Stimulated activated effector memory CD8-positive, alpha-beta T cell treated with anti-CD3 and anti-CD28 coated beads, Interleukin-12 subunit alpha, Interleukin-12 subunit beta, amount 100 ng/mL, for 72 hours (primary cell): ENCODE measurements at regions not wholly inside any gene's neighbourhood (a gene's known extent, or its start where the extent isn't known, plus 50 kb on each side); places are given as distances from the start of the nearest gene placed in this dataset.
"Not testable (repeated sequence)": the region's sequence is repeated elsewhere in the genome, so short reads cannot be mapped to it uniquely, and the experiment has no call there.

Experiments
- ATAC-seq: fragments of 150-1000 bp; cut with Tn5 transposase; 2 replicates; pipeline ENCODE4 v1.10.0; 2021
- DNase-seq, 2 donors: peaks; one replicate each; pipeline ENCODE4 v3.0.0; 2021 to 2022; ENCODE audit warnings: low spot score in 2 of 2
- H3K27ac Mint-ChIP-seq: one replicate; pipeline ENCODE4 v1.8.0; 2022; ENCODE audit warnings: mild to moderate bottlenecking, mixed read lengths
- H3K36me3 Mint-ChIP-seq: one replicate; pipeline ENCODE4 v1.8.0; 2022; ENCODE audit warnings: mild to moderate bottlenecking, mixed read lengths
- H3K4me1 Mint-ChIP-seq: one replicate; pipeline ENCODE4 v1.8.0; 2022; ENCODE audit warnings: mixed read lengths
- H3K4me3 Mint-ChIP-seq: one replicate; pipeline ENCODE4 v1.8.0; 2022; ENCODE audit warnings: mild to moderate bottlenecking, mixed read lengths
- H3K9me3 Mint-ChIP-seq: one replicate; pipeline ENCODE4 v1.8.0; 2022; ENCODE audit warnings: mixed read lengths

DNA sequence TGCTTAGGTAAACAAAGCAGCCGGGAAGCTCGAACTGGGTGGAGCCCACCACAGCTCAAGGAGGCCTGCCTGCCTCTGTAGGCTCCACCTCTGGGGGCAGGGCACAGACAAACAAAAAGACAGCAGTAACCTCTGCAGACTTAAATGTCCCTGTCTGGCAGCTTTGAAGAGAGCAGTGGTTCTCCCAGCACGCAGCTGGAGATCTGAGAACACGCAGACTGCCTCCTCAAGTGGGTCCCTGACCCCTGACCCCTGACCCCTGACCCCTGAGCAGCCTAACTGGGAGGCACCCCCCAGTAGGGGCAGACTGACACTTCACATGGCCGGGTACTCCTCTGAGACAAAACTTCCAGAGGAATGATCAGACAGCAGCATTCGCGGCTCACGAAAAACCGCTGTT, 214.6 kb upstream of the STS start:
- not testable (repeated sequence) for H3K4me1 Mint-ChIP-seq, DNase-seq, H3K9me3 Mint-ChIP-seq, H3K36me3 Mint-ChIP-seq, ATAC-seq, H3K4me3 Mint-ChIP-seq, H3K27ac Mint-ChIP-seq

DNA sequence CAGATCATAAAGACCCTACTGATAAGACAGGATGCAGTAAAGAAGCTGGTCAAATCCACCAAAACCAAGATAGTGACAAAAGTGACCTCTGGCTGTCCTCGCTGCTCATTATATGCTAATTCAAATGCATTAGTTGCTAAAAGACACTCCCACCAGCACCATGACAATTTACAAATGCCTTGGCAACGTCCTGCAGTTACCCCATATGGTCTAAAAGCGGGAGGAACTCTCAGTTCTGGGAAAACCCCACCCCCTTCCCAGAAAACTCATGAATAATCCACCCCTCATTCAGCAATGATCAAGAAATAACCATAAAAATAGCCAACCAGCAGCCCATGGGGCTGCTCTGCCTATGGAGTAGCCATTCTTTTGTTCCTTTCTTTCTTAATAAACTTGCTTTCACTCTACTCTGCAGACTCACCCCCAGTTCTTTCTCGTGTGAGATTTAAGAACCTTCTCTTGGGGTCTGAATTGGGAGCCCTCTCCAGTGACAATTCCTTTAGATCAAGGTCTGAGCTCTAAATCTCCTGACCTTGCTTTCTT, 217.1 kb upstream of the STS start:
- Mint-ChIP-seq H3K36me3 (no peaks in the 10 kb centered on the region), H3K4me3 (no peak overlapping the region), H3K4me1 (no peaks in the 10 kb centered on the region), H3K27ac (no peak overlapping the region), H3K9me3 (no peaks in the 10 kb centered on the region)
- no peak for DNase-seq
- no peak for ATAC-seq

DNA sequence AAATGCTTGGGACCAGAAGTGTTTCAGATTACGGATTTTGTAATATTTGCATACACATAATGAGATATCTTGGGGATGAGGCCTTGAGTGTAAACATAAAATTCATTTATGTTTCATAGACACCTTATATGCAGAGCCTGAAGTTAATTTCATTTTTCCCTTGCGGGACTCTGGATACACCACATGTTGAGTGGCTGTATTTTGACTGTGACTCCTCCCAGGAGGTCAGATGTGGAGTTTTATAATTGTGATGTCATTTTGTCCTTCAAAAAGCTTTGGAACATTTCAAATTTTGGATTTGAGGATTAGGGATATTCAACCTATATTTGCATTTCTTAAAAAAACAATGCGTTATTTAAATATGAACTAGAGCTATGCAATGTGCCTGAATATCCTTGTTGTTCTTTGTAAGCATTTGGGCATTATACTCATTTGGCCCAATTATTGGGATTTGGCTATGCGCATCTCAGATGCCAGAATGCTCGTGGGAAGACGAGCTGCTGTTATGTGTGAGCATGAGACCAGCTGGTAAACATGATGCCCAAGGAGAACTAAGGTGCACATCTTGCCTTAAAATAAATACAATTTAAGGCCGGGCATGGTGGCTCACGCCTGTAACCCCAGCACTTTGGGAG, 223.0 kb upstream of the STS start:
- no peak for ATAC-seq

DNA sequence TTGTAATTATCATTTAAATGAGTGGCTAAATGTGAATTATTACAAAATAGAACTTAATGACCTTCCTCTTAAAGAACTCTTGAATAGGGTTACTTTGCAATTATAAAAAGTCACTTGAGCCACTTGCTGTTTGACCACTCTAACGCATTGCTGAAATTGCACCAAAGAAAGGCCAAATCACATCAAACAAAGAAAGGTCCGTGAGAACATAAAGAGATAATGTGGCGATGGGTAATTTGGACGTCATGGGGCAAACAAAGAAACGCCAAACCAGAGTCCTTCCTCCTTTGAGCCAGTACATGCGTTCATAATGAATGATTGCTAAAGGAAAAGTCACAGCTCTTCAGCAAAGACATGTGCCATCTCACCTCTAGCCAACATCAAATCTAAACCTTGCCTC, 229.8 kb upstream of the STS start:
- H3K36me3 Mint-ChIP-seq, result no peaks in the 10 kb centered on the region
- no peak for ATAC-seq
- DNase-seq, result no peak
- H3K4me3 Mint-ChIP-seq, result no peak overlapping the region
- no peak overlapping the region for H3K27ac Mint-ChIP-seq
- H3K4me1 Mint-ChIP-seq, result no peaks in the 10 kb centered on the region
- no peaks in the 10 kb centered on the region for H3K9me3 Mint-ChIP-seq

More for the DNA sequence above, 223.0 kb upstream of the STS start:
- H3K4me3 Mint-ChIP-seq, result no peak overlapping the region
- no peak overlapping the region for H3K27ac Mint-ChIP-seq
- DNase-seq, result no peak
- no peaks in the 10 kb centered on the region for H3K4me1 Mint-ChIP-seq
- no peaks in the 10 kb centered on the region for H3K36me3 Mint-ChIP-seq
- no peaks in the 10 kb centered on the region for H3K9me3 Mint-ChIP-seq

DNA sequence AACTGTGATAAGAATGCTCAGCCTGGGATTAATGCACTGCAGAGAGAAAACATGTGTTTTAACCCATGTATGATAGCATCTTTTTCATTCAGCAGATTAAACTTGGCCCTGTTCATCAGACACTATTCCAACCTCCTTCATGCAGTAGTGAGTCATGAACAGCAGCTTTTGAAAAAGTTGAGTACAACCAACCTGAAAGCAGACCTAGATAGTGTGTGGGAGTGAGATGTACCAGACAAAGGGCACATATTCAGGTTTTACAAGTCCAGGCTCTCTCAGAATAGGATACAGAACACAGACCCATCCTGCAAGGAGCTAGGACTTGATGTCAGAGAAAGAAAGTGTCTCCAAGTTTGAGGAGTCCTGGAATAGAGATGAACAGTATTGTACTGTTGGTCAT, 237.3 kb upstream of the STS start:
- ATAC-seq (no peak), DNase-seq (no peak)
- H3K9me3 Mint-ChIP-seq, result no peaks in the 10 kb centered on the region
- H3K4me1 Mint-ChIP-seq, result no peaks in the 10 kb centered on the region
- H3K4me3 Mint-ChIP-seq, result no peak overlapping the region
- no peaks in the 10 kb centered on the region for H3K36me3 Mint-ChIP-seq
- H3K27ac Mint-ChIP-seq, result no peak overlapping the region

DNA sequence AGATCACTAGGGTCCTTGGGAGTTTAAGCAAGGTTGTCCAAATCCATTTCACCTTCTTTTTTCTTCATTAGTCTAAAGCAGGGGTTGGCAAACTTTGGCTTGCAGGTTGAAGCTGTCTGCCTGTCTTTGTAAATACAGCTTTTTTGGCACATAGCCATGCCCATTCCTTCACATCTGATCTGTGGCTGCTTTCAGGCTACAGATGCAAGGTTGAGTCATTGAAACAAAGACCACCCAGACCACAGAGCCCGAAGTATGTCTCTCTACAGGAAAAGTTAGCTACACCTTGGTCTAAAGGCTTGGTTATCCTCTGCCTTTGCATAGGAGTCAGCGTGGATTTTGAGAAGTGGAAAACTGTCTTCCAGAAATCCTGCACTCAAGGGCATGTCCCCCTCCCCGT, 238.1 kb upstream of the STS start:
- no peaks in the 10 kb centered on the region for H3K36me3 Mint-ChIP-seq
- no peaks in the 10 kb centered on the region for H3K4me1 Mint-ChIP-seq
- ATAC-seq, result no peak
- H3K27ac Mint-ChIP-seq, result no peak overlapping the region
- no peak overlapping the region for H3K4me3 Mint-ChIP-seq
- no peak for DNase-seq
- H3K9me3 Mint-ChIP-seq, result no peaks in the 10 kb centered on the region

DNA sequence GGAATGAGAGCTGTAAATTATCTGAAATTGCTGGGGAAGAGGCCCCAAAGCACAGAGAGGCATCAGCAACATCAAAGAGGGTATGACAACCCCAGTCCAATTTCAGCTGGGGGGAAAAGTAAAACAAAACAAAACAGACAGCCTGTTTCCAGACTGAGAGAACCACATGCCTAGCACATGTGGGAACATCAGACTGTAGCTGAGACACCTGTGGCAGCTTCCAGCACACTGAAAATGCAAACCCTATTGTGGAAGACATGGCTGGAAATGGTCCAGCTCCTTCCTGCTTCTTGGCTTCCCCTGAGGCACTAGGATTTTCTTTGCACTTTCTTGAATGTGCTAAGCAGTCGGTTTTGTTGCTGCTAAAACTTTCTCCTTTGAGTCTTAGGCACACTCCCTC, 240.9 kb upstream of the STS start:
- Mint-ChIP-seq H3K4me1 (no peaks in the 10 kb centered on the region), H3K4me3 (no peak overlapping the region), H3K9me3 (no peaks in the 10 kb centered on the region), H3K36me3 (no peaks in the 10 kb centered on the region), H3K27ac (no peak overlapping the region)
- DNase-seq, result no peak
- ATAC-seq, result no peak

DNA sequence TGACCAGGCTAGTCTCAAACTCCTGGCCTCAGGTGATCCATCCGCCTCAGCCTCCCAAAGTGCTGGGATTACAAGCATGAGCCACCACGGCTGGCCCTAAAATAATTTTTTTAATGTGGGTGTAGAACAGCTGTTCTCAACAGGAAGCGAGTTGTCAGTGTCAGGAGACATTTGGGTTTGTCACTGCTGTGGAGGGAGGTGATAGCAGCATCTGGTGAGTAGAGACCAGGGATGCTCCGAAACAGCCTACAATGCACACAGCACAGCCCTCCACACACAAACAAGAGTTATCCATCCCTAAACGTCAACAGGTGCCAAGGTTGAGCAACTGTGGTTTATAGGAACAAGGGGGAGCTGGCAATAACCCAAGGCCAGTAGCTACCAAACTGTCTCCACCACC, 243.4 kb upstream of the STS start:
- H3K9me3 Mint-ChIP-seq, result no peaks in the 10 kb centered on the region
- H3K36me3 Mint-ChIP-seq, result no peaks in the 10 kb centered on the region
- H3K4me3 Mint-ChIP-seq, result no peak overlapping the region
- no peaks in the 10 kb centered on the region for H3K4me1 Mint-ChIP-seq
- H3K27ac Mint-ChIP-seq, result no peak overlapping the region
- no peak for DNase-seq
- no peak for ATAC-seq

DNA sequence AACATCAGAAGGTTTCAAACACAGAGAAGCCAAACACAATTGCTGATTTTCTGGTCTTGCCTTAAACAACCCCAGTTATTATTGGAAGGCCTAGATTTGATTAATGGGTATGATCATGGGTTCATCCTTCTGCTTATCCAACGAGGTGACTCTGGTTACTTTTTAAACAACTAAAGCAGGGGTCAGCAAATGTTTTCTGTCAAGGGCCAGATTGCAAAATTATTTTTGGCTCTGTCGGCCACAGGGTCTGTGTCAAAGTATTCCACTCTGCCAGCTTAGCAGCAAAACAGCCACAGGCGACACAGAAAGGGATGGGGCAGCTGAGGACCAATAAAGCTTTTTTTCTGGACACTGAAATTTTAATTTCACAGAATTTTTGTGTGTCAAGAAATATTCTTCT, 249.1 kb upstream of the STS start:
- H3K27ac Mint-ChIP-seq, result no peak overlapping the region
- no peak overlapping the region for H3K4me3 Mint-ChIP-seq
- H3K9me3 Mint-ChIP-seq, result no peaks in the 10 kb centered on the region
- H3K36me3 Mint-ChIP-seq, result no peaks in the 10 kb centered on the region
- no peak for DNase-seq
- H3K4me1 Mint-ChIP-seq, result no peaks in the 10 kb centered on the region
- ATAC-seq, result no peak

DNA sequence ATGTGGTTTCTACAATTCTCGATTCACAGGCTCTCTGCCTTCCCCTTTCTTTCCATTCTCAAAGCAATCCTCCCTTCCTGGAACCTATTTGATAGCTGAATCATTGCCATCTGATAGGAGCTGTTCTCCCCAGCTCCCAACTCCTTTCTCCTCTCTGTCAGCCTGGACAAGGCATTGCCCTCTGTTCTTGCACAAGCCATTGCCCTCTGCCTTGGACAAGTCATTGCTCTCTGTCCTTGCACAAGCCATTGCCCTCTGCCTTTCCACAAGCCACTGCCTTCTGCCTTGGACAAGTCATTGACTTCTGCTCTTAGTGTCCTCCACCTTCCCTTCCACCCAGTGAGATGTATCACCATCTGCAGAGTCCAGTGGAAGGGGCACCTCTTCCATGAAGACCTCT, 256.1 kb upstream of the STS start:
- H3K9me3 Mint-ChIP-seq, result peaks cover 6% of the 10 kb centered on the region
- no peak overlapping the region for H3K4me3 Mint-ChIP-seq
- H3K36me3 Mint-ChIP-seq, result no peaks in the 10 kb centered on the region
- no peak overlapping the region for H3K27ac Mint-ChIP-seq
- DNase-seq (no peak), ATAC-seq (no peak)
- no peaks in the 10 kb centered on the region for H3K4me1 Mint-ChIP-seq

DNA sequence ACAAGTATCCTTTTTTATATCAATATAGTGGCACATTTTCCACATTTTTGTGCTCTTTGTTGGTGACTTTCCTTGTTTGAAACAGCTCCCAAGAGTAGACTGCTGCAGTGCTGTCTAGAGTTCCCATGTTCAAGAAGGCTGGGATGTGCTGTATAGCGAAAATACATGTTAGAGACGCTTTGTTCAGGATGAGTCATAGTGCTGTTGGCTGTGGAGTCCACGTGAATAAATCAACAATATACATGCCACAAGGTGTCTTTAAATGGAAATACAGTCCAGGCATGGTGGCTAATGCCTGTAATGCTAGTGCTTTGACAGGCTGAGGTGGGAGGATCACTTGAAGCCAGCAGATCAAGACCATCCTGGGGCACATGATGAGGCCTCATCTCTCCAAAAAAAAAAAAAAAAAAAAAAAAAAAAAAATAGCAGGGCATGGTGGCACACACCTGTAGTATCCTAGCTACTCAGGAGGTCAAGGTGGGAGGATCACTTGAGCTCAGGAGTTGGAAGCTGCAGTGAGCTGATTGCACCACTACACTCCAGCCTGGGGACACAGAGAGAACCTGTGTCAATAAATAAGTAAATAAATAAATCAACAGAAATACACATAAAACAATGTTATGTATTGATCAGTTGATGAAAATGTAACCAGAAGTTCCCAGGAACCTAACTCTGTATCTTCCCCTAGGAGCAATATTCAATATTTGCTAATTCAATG, 256.8 kb upstream of the STS start:
- no peak for DNase-seq
- ATAC-seq, result no peak
- Mint-ChIP-seq H3K9me3 (peaks cover 6% of the 10 kb centered on the region), H3K27ac (no peak overlapping the region), H3K4me1 (no peaks in the 10 kb centered on the region), H3K4me3 (no peak overlapping the region), H3K36me3 (no peaks in the 10 kb centered on the region)

DNA sequence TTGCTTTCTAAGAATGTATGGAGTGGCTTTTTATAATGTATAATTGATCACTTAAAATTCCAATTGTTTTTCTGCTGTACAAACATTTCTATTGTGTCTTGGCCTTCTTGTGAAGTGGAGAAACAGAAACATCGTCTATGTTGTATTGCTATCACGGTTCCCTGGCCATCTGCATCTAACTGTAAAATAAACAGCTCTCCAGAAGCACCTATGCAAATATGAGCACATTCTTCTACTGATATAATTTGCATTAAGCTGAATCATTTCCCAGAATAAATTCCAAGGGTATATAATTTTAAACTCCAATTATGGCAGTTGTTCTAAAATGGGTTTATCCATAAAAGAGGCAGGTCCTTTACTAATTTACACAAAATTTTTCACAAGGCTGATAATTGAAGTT, 261.6 kb upstream of the STS start:
- Mint-ChIP-seq H3K9me3 (no peaks in the 10 kb centered on the region), H3K36me3 (no peaks in the 10 kb centered on the region), H3K4me1 (no peaks in the 10 kb centered on the region), H3K27ac (no peak overlapping the region), H3K4me3 (no peak overlapping the region)
- ATAC-seq (no peak), DNase-seq (no peak)

DNA sequence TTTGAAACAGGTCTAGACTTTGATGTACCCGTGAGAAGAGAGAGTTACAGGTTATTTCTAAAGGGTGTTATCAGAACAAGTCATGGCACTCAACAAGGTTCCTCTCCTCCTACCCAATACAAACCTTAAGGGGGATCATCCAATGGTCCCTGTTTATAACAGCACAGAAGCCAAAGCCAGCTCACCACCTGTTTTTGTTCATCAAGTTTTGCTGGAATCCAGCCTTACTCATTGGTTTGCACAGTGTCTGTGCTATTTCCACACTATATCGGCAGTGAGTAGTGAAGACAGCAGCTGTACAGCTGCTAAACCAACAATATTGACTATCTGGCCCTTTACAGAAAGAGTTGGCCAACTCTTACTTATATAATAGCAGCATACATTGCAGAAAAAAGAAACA, 262.1 kb upstream of the STS start:
- Mint-ChIP-seq H3K36me3 (no peaks in the 10 kb centered on the region), H3K9me3 (no peaks in the 10 kb centered on the region), H3K27ac (no peak overlapping the region), H3K4me1 (no peaks in the 10 kb centered on the region), H3K4me3 (no peak overlapping the region)
- no peak for DNase-seq
- no peak for ATAC-seq

DNA sequence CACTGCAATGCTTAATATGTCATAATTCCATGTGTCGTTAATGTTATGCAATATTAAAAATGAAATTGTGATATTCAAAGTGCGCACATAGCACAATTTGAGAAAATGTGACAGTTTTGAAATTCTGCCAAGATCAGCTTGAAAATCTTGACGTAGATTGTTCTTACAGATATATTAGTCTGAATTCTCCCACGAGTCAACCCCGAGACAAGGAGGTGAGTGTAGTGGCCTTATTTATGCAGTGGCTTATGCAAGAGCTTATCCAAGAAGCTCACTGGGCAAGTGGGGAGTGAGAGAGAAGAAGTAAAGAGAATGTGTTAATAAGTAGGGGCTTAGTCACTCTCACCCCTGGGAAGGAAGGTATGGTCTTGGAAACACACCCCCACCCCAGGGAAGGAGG, 286.1 kb upstream of the STS start:
- ATAC-seq (no peak), DNase-seq (no peak)
- Mint-ChIP-seq H3K9me3 (no peaks in the 10 kb centered on the region), H3K4me3 (no peak overlapping the region), H3K36me3 (no peaks in the 10 kb centered on the region), H3K4me1 (no peaks in the 10 kb centered on the region), H3K27ac (no peak overlapping the region)

DNA sequence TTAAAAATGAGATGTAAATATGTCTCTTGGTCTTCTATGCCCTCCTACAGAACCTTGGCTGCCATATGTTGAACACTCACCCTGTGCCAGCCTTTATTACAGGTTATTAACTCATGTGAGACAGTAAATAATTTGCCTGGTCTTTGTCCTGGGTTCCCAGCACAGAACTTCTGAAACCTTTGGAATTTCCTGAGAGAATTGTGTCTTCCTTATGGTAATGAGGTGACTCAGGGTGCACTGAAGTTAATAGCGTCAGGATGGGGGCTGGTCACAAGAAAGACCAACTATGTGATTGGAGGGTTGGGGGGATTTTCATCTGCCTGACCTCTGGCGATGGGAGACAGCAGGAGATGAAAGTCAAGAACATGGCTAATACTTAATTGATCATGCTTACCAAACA, 289.8 kb upstream of the STS start:
- no peaks in the 10 kb centered on the region for H3K4me1 Mint-ChIP-seq
- H3K4me3 Mint-ChIP-seq, result no peak overlapping the region
- DNase-seq (no peak), ATAC-seq (no peak)
- no peaks in the 10 kb centered on the region for H3K36me3 Mint-ChIP-seq
- H3K9me3 Mint-ChIP-seq, result no peaks in the 10 kb centered on the region
- H3K27ac Mint-ChIP-seq, result no peak overlapping the region

DNA sequence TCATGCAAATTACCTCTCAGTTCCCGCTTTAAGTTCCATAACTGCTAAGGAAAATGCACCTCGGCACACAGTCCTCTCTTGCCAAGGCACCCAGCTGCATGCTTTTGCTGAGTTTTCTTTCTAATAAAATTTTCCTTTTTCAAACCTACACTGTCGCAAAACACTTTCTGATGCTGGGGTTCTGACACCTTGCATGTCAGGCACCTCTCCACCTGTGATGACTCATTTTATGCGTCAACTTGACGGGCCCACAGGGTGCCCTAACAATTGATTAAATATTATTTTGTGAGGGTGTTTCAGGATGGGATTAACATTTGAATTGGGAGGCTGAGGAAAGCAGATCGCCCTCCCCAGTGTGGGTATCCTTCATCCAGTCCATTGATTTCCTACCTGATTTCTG, 291.0 kb upstream of the STS start:
- no peak overlapping the region for H3K27ac Mint-ChIP-seq
- H3K9me3 Mint-ChIP-seq, result no peaks in the 10 kb centered on the region
- H3K36me3 Mint-ChIP-seq, result no peaks in the 10 kb centered on the region

More for the DNA sequence above, 291.0 kb upstream of the STS start:
- no peak for DNase-seq
- H3K4me3 Mint-ChIP-seq, result no peak overlapping the region
- no peak for ATAC-seq
- H3K4me1 Mint-ChIP-seq, result no peaks in the 10 kb centered on the region
